ENCODE measurements at regions not wholly inside any gene's neighbourhood (a gene's known extent, or its start where the extent isn't known, plus 50 kb on each side); places are given as distances from the start of the nearest gene placed in this dataset.

GRCh38 chr12:126384026-126384564 lies 1318.9 kb downstream of the AACS start:
- Histone ChIP-seq H2AFZ (ENCODE audit: low read depth, low read length) (no peak overlapping the region), H3K27me3 (ENCODE audit: insufficient read depth, low read depth, low read length) (no peaks in the 10 kb centered on the region), H3F3A (ENCODE audit: insufficient read depth, low read length, poor library complexity, severe bottlenecking) (no peaks in the 10 kb centered on the region), H3K9me2 (ENCODE audit: insufficient read depth, low read length) (no peaks in the 10 kb centered on the region), H3K79me2 (replicated peaks; ENCODE audit: insufficient read depth, low read length) (no peaks in the 10 kb centered on the region), H3K4me3 (ENCODE audit: low read length) (no peak overlapping the region), H3K9me3 (ENCODE audit: low read length) (no peaks in the 10 kb centered on the region), H3K9ac (ENCODE audit: low read length) (no peak overlapping the region), H3K27ac (ENCODE audit: low read length) (no peak overlapping the region), H4K20me1 (ENCODE audit: insufficient read depth) (no peaks in the 10 kb centered on the region), H3K36me3 (ENCODE audit: insufficient read depth, low read length) (no peaks in the 10 kb centered on the region), H3K4me2 (ENCODE audit: low read length) (no peak overlapping the region)
- no peak for TF ChIP-seq POLR2AphosphoS5 (IDR thresholded peaks at IDR 0.05)
- no peak for TF ChIP-seq TAF1 (IDR thresholded peaks at IDR 0.05; ENCODE audit: low read depth)
- TF ChIP-seq SMC3 (conservative IDR thresholded peaks at IDR 0.05; ENCODE audit: poor library complexity) = no peak
- TF ChIP-seq, protein P1, sequence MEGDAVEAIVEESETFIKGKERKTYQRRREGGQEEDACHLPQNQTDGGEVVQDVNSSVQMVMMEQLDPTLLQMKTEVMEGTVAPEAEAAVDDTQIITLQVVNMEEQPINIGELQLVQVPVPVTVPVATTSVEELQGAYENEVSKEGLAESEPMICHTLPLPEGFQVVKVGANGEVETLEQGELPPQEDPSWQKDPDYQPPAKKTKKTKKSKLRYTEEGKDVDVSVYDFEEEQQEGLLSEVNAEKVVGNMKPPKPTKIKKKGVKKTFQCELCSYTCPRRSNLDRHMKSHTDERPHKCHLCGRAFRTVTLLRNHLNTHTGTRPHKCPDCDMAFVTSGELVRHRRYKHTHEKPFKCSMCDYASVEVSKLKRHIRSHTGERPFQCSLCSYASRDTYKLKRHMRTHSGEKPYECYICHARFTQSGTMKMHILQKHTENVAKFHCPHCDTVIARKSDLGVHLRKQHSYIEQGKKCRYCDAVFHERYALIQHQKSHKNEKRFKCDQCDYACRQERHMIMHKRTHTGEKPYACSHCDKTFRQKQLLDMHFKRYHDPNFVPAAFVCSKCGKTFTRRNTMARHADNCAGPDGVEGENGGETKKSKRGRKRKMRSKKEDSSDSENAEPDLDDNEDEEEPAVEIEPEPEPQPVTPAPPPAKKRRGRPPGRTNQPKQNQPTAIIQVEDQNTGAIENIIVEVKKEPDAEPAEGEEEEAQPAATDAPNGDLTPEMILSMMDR (IDR thresholded peaks at IDR 0.05; ENCODE audit: poor library complexity, severe bottlenecking) = no peak
- TF ChIP-seq RAD21 (conservative IDR thresholded peaks at IDR 0.05) = no peak
- TF ChIP-seq, protein P2, sequence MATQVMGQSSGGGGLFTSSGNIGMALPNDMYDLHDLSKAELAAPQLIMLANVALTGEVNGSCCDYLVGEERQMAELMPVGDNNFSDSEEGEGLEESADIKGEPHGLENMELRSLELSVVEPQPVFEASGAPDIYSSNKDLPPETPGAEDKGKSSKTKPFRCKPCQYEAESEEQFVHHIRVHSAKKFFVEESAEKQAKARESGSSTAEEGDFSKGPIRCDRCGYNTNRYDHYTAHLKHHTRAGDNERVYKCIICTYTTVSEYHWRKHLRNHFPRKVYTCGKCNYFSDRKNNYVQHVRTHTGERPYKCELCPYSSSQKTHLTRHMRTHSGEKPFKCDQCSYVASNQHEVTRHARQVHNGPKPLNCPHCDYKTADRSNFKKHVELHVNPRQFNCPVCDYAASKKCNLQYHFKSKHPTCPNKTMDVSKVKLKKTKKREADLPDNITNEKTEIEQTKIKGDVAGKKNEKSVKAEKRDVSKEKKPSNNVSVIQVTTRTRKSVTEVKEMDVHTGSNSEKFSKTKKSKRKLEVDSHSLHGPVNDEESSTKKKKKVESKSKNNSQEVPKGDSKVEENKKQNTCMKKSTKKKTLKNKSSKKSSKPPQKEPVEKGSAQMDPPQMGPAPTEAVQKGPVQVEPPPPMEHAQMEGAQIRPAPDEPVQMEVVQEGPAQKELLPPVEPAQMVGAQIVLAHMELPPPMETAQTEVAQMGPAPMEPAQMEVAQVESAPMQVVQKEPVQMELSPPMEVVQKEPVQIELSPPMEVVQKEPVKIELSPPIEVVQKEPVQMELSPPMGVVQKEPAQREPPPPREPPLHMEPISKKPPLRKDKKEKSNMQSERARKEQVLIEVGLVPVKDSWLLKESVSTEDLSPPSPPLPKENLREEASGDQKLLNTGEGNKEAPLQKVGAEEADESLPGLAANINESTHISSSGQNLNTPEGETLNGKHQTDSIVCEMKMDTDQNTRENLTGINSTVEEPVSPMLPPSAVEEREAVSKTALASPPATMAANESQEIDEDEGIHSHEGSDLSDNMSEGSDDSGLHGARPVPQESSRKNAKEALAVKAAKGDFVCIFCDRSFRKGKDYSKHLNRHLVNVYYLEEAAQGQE (IDR thresholded peaks at IDR 0.05; ENCODE audit: borderline replicate concordance) = no peak
- no peak for TF ChIP-seq EZH2 (IDR thresholded peaks at IDR 0.05; ENCODE audit: borderline replicate concordance, insufficient read depth, low read length, poor library complexity, severe bottlenecking)
- no peak for TF ChIP-seq EP300 (conservative IDR thresholded peaks at IDR 0.05; ENCODE audit: poor library complexity, severe bottlenecking)
- TF ChIP-seq MXI1 (conservative IDR thresholded peaks at IDR 0.05; ENCODE audit: poor library complexity, severe bottlenecking) = no peak

GRCh38 chr12:126385785-126386184 lies 1320.5 kb downstream of the AACS start:
- H3K36me3 ChIP-seq (ENCODE audit: insufficient read depth, low read length) = no peaks in the 10 kb centered on the region
- H3K79me2 ChIP-seq (replicated peaks; ENCODE audit: insufficient read depth, low read length) = no peaks in the 10 kb centered on the region
- no peak overlapping the region for H2AFZ ChIP-seq (ENCODE audit: low read depth, low read length)
- H3F3A ChIP-seq (ENCODE audit: insufficient read depth, low read length, poor library complexity, severe bottlenecking) = no peaks in the 10 kb centered on the region
- H3K27ac ChIP-seq (ENCODE audit: low read length) = no peak overlapping the region
- H3K9me2 ChIP-seq (ENCODE audit: insufficient read depth, low read length) = no peaks in the 10 kb centered on the region
- no peak overlapping the region for H3K4me3 ChIP-seq (ENCODE audit: low read length)
- no peak overlapping the region for H3K9ac ChIP-seq (ENCODE audit: low read length)
- no peaks in the 10 kb centered on the region for H4K20me1 ChIP-seq (ENCODE audit: insufficient read depth)
- H3K27me3 ChIP-seq (ENCODE audit: insufficient read depth, low read depth, low read length) = no peaks in the 10 kb centered on the region
- H3K4me2 ChIP-seq (ENCODE audit: low read length) = no peak overlapping the region
- no peaks in the 10 kb centered on the region for H3K9me3 ChIP-seq (ENCODE audit: low read length)
- TF ChIP-seq, protein P2 (IDR thresholded peaks at IDR 0.05; ENCODE audit: borderline replicate concordance) = no peak
- TF ChIP-seq RAD21 (conservative IDR thresholded peaks at IDR 0.05) (no peak), EP300 (conservative IDR thresholded peaks at IDR 0.05; ENCODE audit: poor library complexity, severe bottlenecking) (no peak), MXI1 (conservative IDR thresholded peaks at IDR 0.05; ENCODE audit: poor library complexity, severe bottlenecking) (no peak), SMC3 (conservative IDR thresholded peaks at IDR 0.05; ENCODE audit: poor library complexity) (no peak), POLR2AphosphoS5 (IDR thresholded peaks at IDR 0.05) (no peak), EZH2 (IDR thresholded peaks at IDR 0.05; ENCODE audit: borderline replicate concordance, insufficient read depth, low read length, poor library complexity, severe bottlenecking) (no peak), TAF1 (IDR thresholded peaks at IDR 0.05; ENCODE audit: low read depth) (no peak)
- TF ChIP-seq, protein P1 (IDR thresholded peaks at IDR 0.05; ENCODE audit: poor library complexity, severe bottlenecking) = no peak
